GM18873 (cell line): ENCODE measurements at regions not wholly inside any gene's neighbourhood (a gene's known extent, or its start where the extent isn't known, plus 50 kb on each side); places are given as distances from the start of the nearest gene placed in this dataset.
"Not testable (repeated sequence)": the region's sequence is repeated elsewhere in the genome, so short reads cannot be mapped to it uniquely, and the experiment has no call there.

Source experiments
- ATAC-seq: cut with Tn5 transposase; IDR thresholded peaks from one replicate; pipeline ENCODE4 v1.9.1; 2021; ENCODE audit warnings: mild to moderate bottlenecking, moderate library complexity, moderate number of reproducible peaks; ENCODE audit not compliant: unreplicated experiment, low FRiP score

DNA sequence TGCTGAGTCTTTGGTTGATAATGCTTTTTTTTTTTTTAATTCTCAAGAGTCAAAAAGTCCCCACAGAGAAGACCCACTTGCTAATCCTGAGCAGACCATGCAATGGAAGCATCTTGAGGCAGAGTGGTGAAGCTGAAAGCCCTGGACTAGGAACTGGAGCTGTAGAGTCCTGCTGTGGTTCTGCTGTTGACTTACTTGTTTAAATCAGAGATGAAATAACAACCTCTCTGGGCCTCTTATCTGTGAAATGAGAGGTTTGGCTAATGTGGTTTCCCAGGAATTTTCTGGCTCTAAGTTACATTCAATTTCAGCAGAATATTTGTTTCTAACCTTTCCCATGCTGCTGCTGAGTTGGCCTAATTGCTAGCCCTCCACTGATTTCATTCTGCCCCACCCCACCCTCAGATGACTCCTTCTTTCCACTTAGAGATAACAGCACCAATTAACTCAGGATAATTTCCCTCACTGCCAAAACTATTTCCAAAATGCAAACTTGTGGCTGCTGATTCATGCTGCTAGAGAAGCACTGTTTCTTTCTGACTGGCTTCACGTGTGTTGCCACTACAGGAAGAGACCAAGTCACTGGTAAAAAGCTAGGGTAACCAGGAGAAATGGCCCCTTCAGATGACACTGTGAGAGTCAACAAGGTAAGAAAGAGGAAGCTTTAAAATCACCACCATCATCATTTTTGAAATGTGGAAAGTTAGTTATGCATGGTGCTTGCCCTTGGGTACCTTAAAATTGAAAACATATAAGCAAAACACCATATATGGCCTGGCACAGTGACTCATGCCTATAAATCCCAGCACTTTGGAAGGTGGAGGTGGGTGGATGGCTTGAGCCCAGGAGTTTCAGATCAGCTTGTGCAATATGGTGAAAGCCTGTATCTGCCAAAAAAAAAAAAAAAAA, 326.4 kb downstream of the DCHS2 start:
- ATAC-seq: peak; percentile 52

DNA sequence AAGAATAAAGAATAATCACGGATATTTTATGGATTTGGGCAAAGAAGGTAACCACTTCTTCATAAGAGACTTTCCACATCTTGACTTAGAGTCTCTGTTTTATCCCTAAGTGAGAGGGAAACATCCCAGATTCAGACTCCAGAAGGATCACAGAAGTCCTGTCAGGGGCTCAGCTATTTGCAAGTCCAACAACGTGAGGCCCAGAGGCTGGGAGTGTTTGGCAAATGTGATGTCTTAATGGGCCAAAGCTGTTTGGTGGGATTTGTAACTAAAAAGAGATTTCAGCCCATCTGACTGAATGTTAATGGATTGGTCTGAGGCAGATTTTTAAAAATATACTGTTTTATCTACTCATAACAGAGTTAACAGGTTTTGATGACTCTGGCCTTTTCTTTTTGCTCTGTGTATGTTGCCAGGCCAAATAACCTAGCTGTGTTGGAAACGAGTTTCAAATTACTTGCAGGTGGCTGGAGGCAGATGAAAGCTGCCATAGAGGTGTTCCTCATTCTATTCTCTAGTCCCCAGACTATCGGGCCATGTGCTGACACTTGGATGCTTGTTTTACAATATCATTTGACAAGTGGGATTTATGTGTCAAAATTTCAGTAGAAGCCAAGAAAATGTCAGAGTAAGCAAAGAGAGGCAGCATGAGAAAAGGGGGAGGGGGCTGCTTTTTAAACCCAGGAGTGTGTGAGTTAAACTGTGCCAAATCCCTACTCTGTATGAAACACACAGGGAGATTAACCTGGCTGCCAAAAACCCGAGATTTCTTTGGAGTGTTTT, 330.9 kb downstream of the DCHS2 start:
- no peak for ATAC-seq

DNA sequence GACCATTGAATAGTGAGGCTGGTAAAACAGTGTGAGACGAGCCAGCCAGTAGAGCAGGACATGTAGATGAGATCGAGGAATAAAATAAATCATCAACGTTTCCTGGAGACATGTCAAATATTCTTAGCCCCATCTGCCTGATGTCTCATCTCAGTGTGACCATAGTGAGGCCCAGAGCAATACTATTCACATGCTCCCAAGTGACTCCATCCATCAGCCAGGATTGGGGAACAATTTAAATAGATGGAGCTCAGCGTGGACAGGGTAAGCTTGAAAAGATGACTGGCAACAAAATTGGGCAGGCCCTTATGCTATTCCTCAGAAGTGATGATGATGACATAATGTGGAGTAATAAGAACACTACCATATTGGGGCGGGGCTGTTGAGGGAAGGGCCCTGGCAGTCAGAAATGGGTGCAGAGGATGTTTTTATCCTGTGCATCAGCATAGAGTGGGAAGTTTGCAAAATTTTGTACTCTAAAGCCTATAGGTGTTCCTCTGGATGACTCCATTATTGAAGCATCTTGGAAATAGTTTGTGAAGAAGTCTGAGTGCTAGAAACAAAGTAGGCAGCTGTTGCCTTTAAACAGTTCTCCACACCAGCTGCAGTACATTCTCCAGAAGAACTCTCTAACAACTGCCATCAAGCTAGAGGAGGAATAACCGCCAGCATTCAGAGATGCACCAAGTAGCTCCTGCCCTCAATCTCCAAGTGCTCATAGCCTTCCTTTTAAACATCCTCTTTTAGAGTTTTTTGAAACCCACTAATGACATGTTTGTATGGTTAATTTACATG, 333.0 kb downstream of the DCHS2 start:
- ATAC-seq: no peak

DNA sequence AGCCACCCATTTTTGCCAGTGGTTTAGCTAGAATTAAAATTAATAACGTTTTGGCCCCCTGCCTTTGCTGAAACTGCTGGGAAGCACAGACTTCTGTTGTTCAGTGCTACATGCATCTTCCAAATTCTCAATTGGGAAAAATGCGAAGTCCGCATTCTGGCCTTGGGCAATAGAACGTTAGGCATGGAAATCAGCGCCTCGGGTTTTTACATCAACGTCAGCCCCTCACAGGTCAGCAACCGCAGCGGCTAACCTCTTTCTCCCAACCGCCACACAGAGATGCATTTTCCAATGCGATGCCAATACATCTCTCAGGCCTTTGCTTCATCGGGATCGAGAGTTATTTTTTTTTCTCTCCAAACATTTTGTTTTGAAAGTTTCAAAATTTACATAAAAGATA, 339.1 kb downstream of the DCHS2 start:
- ATAC-seq: no peak

DNA sequence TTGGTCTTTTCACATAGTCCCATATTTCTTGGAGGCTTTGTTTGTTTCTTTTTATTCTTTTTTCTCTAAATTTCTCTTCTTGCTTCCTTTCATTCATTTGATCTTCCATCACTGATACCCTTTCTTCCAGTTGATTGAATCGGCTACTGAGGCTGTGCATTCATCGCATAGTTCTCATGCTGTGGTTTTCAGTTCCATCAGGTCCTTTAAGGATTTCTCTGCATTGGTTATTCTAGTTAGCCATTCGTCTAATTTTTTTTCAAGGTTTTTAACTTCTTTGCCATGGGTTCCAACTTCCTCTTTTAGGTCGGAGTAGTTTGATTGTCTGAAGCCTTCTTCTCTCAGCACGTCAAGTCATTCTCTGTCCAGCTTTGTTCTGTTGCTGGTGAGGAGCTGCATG, 342.4 kb downstream of the DCHS2 start:
- not testable (repeated sequence) for ATAC-seq

DNA sequence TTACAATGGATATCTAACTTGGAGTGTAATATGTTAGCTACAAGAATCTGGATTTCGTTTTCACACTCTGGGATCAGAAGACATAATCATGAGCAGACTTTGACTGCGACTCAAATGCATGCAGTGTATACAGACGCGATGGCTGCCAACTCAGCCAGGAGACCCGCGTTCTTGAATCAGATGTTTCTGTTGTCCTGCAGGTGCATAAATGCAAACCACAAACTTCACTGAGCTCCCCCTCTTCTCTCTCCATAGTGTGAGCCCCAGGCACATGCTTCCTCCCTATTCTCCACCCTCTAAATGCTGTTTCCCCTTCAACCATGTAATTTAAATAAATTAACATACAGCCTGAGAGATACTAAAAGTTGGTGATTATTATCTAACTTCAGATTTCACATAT, 347.9 kb downstream of the DCHS2 start:
- no peak for ATAC-seq

DNA sequence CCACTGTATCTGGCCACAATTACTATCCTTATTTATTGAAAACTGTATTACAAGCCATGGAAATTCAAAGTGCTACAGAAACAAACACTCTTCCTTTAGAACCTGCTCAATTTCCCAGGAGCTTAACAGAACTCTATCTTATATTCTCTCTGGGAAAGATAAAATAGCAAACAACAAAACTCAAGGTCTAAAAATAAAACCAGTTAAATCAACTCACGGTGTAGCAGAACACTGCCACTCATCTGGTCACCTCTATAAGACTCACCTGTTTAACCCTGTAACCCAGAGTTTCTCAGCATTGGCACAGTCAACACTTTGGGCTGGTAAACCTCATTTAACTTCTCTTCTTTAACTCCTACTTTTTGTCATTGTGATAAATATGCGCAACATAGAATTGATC, 348.9 kb downstream of the DCHS2 start:
- ATAC-seq: no peak

DNA sequence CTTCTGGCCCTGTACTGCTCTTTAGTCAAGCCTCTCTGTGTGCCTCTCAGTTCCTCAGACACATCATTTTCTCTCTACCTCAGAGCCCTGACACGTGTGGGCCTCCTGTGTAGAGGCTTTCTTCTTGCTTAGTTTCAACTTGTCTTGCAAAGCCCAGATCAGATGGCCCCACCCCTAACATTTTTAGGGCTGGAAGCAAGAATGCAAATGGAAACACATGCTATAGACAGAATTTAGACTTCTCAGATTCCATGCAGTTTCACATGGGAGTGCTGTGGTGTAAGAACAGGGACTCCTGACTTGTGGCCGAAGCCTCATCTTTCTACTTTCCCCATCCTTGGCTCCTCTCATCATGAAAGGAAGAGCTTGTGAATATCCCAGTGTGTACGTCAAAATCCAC, 350.7 kb downstream of the DCHS2 start:
- no peak for ATAC-seq

DNA sequence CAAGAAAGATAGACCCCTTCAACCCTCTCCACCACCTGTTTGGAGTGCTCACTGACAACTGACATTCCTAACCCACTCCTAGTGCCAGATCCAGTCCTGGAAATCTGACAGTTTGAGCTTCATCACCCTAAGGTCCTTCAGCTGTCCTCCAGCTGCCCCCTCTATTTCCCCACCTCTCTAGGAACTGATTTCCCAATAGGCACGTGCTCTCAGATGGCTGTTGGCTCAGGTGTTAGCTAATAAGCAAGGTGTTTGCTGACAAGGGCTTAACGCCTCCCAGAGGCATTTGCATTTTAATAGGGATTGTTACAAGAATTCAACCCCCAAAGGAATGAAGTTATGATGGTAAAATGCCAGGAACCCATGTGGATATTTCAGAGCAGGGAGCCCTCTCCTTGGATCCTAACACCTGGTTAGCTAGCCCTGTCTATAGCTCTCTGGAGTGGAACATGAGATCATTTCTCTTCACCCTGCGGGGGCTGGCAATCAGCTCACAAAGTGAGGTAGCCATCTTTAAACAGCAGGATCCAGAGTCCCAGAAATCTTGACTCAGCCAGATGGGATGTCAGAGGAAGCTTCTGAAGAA, 348.5 kb upstream of the SFRP2 start:
- ATAC-seq: no peak

DNA sequence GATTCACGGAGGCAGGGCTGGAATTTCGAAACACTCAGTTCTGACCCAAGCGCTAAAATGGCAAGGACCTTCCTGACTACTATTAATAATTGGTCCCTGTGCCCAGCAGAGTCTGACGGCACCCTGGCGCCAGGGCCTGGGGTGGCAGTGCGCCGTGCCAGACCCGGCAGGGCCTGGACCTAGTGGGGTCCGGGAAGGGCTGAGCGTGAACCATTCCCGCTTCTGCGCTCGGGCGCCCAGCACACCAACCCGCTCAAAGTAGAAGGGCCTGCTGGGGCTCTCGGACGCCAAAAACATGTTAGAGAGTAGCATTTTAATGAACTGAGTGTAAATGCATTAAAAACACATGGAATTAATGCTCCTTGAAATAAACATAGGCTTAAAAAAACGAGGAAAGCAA, 346.7 kb upstream of the SFRP2 start:
- no peak for ATAC-seq

DNA sequence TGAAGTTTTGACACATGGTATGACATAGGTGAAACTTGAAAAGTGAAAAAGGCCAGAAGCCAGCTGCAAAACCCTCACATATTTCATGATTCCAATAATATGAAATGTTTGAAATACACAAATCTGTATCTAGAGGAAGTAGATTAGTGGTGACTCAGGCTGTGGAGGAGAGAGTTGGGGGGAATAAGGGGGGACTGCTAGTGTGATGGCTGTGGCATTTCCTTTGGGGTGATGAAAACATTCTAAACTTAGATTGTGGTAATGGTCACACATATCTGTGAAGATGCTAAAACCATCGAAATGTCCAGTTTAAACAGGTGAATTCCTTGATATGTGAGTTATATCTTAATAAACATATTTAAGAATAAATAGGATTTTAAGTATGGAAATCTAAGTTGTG, 343.5 kb upstream of the SFRP2 start:
- no peak for ATAC-seq

DNA sequence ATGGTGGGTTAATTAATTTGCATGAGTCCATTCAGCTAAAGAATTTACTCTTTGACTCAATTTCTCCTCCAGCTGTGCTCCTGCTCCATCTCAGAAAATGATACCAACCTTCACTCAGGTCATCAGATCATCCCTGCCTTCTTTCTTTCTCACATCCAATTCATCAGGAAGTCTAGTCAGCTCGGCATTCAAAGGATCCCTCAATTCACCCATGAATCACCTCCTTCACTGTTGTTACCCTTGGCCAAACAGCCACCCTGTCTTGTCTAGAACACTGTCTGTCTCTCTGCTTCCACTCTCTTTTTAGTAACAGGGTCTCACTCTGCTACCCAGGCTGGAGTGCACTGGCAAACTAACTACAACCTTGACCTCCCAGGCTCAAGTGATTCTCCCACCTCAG, 337.4 kb upstream of the SFRP2 start:
- ATAC-seq: no peak

DNA sequence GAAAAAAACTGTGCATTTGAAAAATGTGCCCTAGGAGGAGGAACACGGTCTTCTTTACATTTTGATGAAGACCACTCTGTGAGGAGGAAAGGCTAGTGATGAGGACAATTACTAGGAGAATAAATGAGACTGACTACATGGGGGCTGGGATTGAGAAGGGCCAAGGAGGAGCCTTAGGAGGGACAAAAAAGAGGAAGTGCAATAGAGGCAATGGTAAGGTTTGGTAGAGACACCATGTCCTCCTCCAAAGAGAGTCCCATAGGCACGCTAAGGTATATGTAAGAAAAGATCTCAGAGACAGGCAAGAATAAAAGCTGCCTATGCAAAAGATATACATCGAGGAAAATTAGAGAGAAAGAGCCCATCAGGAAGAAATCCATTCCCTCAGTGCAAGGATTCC, 336.5 kb upstream of the SFRP2 start:
- ATAC-seq: no peak

DNA sequence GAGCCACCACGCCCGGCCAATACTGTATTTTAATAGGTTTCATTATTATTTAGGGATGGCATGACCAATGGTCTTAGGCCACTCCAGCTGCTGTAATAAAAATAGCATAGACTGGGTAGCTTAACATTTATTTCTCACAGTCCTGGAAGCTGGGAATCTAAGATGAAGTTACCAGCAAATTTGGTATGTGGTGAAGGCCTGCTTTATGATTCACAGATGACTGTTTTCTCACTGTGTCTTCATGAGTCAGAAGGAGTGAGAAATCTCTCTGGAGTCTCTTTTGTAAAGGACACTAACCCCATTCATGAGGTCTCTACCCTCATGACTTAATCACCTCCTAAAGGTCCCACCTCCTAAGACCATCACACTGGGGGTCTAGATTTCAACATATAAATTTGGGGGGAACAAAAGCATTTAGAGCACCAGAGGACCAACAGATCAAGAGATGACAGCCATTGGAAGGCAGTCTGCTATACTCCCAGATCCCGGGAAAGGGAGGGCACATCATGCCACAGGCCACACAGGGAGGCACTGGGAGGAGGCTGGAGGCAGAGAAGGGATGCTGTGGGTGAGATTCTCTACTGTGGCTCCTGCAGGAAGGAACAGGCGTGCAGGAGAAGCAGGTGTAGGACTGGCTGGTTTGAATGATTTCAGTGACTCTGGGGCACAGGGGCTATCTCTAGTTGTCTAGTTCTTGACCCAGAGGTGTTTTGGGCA, 335.8 kb upstream of the SFRP2 start:
- no peak for ATAC-seq

DNA sequence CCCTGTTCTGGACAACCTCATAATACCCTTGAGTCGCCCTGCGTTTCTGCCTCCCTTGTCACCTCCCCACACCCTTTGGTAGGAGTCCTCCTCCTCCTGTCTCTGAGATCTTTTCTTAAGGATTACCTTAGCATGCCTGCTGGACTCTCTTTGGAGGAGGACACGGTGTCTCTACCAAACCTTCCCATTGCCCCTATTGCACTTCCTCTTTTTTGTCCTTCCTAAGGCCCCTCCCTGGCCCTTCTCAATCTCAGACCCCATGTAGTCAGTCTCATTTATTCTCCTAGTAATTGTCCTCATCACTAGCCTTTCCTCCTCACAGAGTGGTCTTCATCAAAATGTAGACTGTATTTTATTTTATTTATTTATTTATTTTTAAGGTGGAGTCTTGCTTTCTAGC, 335.0 kb upstream of the SFRP2 start:
- ATAC-seq: no peak

DNA sequence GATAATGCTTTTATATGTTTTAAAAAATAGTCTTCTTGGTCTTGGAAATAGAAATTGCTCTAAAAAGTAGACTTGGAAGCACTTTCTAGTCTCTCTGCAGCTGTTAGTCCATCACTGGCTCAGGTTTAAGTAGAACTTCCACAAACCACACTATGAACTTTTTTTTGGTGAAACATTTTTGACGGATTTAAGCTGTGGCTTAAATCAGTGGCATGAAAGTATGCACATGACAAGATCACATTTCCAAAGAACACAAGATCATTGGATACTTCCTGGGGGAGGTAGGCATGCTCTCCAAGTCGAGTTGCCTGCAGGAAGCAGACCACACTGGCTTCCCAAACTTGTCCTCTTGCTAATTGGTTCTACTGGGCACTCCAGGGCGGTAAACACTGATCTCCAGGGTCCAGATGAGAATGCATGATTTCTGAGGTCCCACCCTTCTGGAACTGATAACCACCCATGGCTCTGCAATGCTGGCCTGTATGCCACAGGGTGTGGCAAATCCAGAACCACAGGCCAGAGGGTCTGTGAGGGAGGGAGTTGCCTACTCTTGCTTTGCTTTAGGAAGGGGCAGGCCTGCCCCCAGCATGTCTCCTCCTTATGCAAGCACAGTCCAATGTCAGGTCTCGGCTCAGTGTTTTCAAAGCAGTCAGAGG, 331.9 kb upstream of the SFRP2 start:
- no peak for ATAC-seq

DNA sequence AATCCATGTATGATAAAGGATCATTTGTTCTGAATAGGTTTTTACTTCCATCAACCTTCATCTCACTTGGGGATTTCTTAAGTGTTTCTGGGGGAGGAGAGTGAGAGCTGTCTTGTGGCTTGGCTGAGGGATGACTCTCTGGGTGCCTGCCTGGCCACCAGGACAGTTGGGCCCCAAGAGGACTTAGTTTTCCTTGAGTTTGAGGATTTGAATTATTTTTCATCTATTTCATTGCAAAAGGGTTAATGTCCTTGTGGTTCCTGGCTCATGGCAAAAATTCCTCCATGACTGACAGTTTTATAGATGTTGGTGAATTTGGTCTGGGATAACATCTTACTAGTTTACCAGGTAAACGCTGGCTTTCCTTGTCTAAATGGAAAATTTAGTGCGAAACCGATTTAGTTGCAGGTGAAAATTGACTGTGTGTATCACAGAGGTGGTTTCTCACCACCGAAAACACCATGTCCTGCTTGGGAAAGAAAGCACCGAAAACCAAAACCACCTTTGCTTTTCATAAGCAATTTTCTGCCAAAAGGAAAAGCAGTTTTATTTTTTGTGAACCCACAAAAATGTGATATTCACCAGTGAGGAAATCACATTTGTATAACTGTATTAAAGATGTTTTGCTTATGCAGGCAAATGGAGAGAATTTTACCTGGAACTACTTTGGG, 331.3 kb upstream of the SFRP2 start:
- no peak for ATAC-seq

DNA sequence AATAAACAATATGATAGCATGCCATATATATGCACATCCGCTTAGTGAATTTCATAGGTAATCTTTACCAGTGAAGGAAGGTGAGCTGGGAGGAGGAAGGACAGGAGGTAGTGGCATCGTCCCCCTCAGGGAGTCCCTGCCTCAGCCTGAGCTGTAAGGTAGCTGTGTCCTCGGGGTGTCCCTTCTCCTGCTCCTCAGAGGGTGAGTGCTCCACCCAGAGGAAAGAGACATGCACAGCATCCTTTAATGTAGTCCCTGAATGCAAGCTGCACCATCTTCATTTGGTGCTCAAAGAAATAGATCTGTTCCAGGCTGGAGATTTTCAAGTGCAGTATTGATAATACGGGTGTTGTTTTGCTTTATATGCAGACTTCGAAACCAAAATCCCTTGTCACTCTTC, 330.4 kb upstream of the SFRP2 start:
- ATAC-seq: no peak

DNA sequence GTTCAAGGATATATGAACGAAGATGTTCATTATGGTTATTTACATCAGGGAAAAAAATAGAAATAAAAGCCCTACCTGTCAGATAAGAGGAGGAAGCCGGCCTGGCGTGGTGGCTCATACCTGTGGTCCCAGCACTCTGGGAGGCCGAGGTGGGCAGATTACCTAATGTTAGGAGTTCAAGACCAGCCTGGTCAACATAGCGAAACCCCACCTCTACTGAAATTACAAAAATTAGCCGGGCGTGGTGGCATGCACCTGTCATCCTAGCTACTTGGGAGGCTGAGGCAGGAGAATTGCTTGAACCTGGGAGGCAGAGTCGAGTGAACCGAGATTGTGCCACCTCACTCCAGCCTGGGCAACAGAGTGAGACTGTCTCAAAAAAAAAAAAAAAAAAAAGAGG, 328.8 kb upstream of the SFRP2 start:
- ATAC-seq: not testable (repeated sequence)
